GF-D8 (cell line): ENCODE measurements at regions not wholly inside any gene's neighbourhood (a gene's known extent, or its start where the extent isn't known, plus 50 kb on each side); places are given as distances from the start of the nearest gene placed in this dataset.
"Not testable (repeated sequence)": the region's sequence is repeated elsewhere in the genome, so short reads cannot be mapped to it uniquely, and the experiment has no call there.

ENCODE experiments used
- DNase-seq: peaks from one replicate; lab custom pipeline; 2025; lab: John Stamatoyannopoulos, UW

GRCh38 chr2:82968358-82968757, 1490.7 kb downstream of the SUCLG1 start:
- DNase-seq, result no peak

GRCh38 chr2:82964341-82964740, 1494.7 kb downstream of the SUCLG1 start:
- no peak for DNase-seq

- no peak for DNase-seq
Observed at GRCh38 chr2:82959727-82960126, 1499.4 kb downstream of the SUCLG1 start.

GRCh38 chr2:82954868-82955267, 1504.2 kb downstream of the SUCLG1 start:
- no peak for DNase-seq

GRCh38 chr2:82939211-82939610, 1519.9 kb downstream of the SUCLG1 start:
- DNase-seq, result no peak

- DNase-seq, result not testable (repeated sequence)
Observed at GRCh38 chr2:82938321-82938845, 1520.7 kb downstream of the SUCLG1 start.

GRCh38 chr2:82913566-82913965, 1545.5 kb downstream of the SUCLG1 start:
- no peak for DNase-seq

GRCh38 chr2:82896117-82896516, 1563.0 kb downstream of the SUCLG1 start:
- no peak for DNase-seq

- no peak for DNase-seq
Observed at GRCh38 chr2:82893190-82893589, 1565.9 kb downstream of the SUCLG1 start.

GRCh38 chr2:82879803-82880202, 1579.3 kb downstream of the SUCLG1 start:
- DNase-seq, result no peak

GRCh38 chr2:82875858-82876257, 1583.2 kb downstream of the SUCLG1 start:
- DNase-seq, result no peak

GRCh38 chr2:82857967-82858366, 1601.1 kb downstream of the SUCLG1 start:
- DNase-seq, result no peak

- no peak for DNase-seq
Observed at GRCh38 chr2:82853299-82853698, 1605.8 kb downstream of the SUCLG1 start.

- no peak for DNase-seq
Observed at GRCh38 chr2:82852787-82853186, 1606.3 kb downstream of the SUCLG1 start.

- no peak for DNase-seq
Observed at GRCh38 chr2:82848285-82848684, 1610.8 kb downstream of the SUCLG1 start.

- DNase-seq, result no peak
Observed at GRCh38 chr2:82839036-82839435, 1620.0 kb downstream of the SUCLG1 start.

GRCh38 chr2:82837588-82838304, 1621.3 kb downstream of the SUCLG1 start:
- DNase-seq, result no peak

GRCh38 chr2:82834893-82835292, 1624.2 kb downstream of the SUCLG1 start:
- no peak for DNase-seq

- DNase-seq, result no peak
Observed at GRCh38 chr2:82827426-82827825, 1631.7 kb downstream of the SUCLG1 start.

GRCh38 chr2:82826437-82826836, 1632.6 kb downstream of the SUCLG1 start:
- no peak for DNase-seq

GRCh38 chr2:82825410-82826090, 1633.5 kb downstream of the SUCLG1 start:
- no peak for DNase-seq

GRCh38 chr2:82823892-82824291, 1635.2 kb downstream of the SUCLG1 start:
- no peak for DNase-seq

- DNase-seq, result no peak
Observed at GRCh38 chr2:82819951-82820350, 1639.1 kb downstream of the SUCLG1 start.
